Gastroesophageal sphincter (tissue), 3 donors: ENCODE measurements at regions not wholly inside any gene's neighbourhood (a gene's known extent, or its start where the extent isn't known, plus 50 kb on each side); places are given as distances from the start of the nearest gene placed in this dataset.

Experiments
- CTCF ChIP-seq, 4 experiments: fragments of 200-600 bp in 2 of 4; fragments of 450-650 bp in 2 of 4; sonication (generic) in 1 of 4; IDR thresholded peaks; one replicate each; pipeline ENCODE4 v1.5.1; 2017 to 2019; ENCODE audit warnings: antibody characterized with exemption in 4 of 4, mild to moderate bottlenecking in 2 of 4, moderate library complexity in 2 of 4
- POLR2AphosphoS5 ChIP-seq: sonication (generic); formaldehyde crosslinking; IDR thresholded peaks from one replicate; pipeline ENCODE4 v1.6.1; 2017; ENCODE audit warnings: antibody characterized with exemption

DNA sequence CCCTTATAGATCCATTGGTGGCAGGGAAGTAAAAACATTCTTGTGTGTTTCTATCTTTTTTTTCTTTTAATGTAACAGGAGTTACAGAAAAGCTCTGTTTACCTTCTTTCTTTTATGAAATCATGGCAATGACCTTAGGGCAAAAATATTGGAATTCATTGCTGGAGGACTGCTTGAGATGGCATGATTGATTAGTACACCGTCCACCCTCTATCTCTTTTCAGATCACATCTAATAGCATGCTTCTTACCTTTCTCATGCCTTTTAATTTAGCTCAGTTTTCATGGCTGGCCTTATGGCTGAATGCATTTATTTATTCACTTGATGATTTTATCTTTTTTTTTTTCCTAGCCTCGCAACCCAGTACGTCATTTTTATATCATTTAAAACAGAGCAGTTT is 177.6 kb upstream of the CDH20 start:
- TF ChIP-seq CTCF (IDR thresholded peaks at IDR 0.05), result no peak
- no peak for TF ChIP-seq POLR2AphosphoS5
